GM23338 (cell line): ENCODE measurements at regions not wholly inside any gene's neighbourhood (a gene's known extent, or its start where the extent isn't known, plus 50 kb on each side); places are given as distances from the start of the nearest gene placed in this dataset.

Experiments
- CREB1 ChIP-seq: fragments of 250-450 bp; sonication (Bioruptor Pico); IDR thresholded peaks from 2 replicates; pipeline ENCODE4 v1.5.0; 2020; ENCODE audit warnings: low read depth, mild to moderate bottlenecking, moderate library complexity
- EZH2 ChIP-seq: fragments of 200-600 bp; sonication (generic); IDR thresholded peaks from one replicate; pipeline ENCODE4 v1.8.0; 2017; ENCODE audit warnings: antibody characterized with exemption, mild to moderate bottlenecking, low read depth; ENCODE audit not compliant: unreplicated experiment
- EZH2phosphoT487 ChIP-seq: fragments of 200-600 bp; sonication (generic); IDR thresholded peaks from one replicate; pipeline ENCODE4 v1.8.1; 2018; ENCODE audit warnings: antibody characterized with exemption; ENCODE audit not compliant: unreplicated experiment
- JUNB ChIP-seq: IDR thresholded peaks from one replicate; pipeline ENCODE4 v1.6.1; 2016; ENCODE audit warnings: antibody characterized with exemption; ENCODE audit not compliant: unreplicated experiment
- NANOG ChIP-seq: IDR thresholded peaks from 2 replicates; pipeline ENCODE4 v1.6.1; 2016; ENCODE audit warnings: antibody characterized with exemption, borderline replicate concordance
- POLR2AphosphoS5 ChIP-seq: IDR thresholded peaks from 2 replicates; pipeline ENCODE4 v1.6.1; 2016; ENCODE audit warnings: antibody characterized with exemption, low read depth
- ZNF114 ChIP-seq: fragments of 250-450 bp; sonication (Bioruptor Pico); IDR thresholded peaks from 2 replicates; pipeline ENCODE4 v1.5.0; 2020; ENCODE audit warnings: mild to moderate bottlenecking, moderate library complexity
- ZNF331 ChIP-seq: fragments of 250-450 bp; sonication (Bioruptor Pico); IDR thresholded peaks from 2 replicates; pipeline ENCODE4 v1.5.0; 2020; ENCODE audit warnings: low read depth, mild to moderate bottlenecking, moderate library complexity
- TF ChIP-seq, protein P1 (sequence below), 2 experiments: fragments of 200-600 bp in 1 of 2; sonication (generic) in 1 of 2; conservative IDR thresholded peaks; 2 replicates each; pipeline versions ENCODE4 v1.5.1 to v1.6.1; 2016 to 2017; ENCODE audit warnings: antibody characterized with exemption in 2 of 2, low read depth in 2 of 2, mild to moderate bottlenecking in 2 of 2, moderate library complexity in 1 of 2
- TF ChIP-seq, protein P2 (sequence below): IDR thresholded peaks from one replicate; pipeline ENCODE4 v1.6.1; 2018; ENCODE audit warnings: antibody characterized with exemption; ENCODE audit not compliant: unreplicated experiment
- TF ChIP-seq, protein P3 (sequence below): fragments of 250-450 bp; sonication (Bioruptor Pico); IDR thresholded peaks from 2 replicates; pipeline ENCODE4 v1.5.0; 2020; ENCODE audit warnings: mild to moderate bottlenecking, moderate library complexity
- TF ChIP-seq, protein P4 (sequence below): IDR thresholded peaks from 2 replicates; pipeline ENCODE4 v1.6.1; 2016; ENCODE audit warnings: antibody characterized with exemption

DNA sequence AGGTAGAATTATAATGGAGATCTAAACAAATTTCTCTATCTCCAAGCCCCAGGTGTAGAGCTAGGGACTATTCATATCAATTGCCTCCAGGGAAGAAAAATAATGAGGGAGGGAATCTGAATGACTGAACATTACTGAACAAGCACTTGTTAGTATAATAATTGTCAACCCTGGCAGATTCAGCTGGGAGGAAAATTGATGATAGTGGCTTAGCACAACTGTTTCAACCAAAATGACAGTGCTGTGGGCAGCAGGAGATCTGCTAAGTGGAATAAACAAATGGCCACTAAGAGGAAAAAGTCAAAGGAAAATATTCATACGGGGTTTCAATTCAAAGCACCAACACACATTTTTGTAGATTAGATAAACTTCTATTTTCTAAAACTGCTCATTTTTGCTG lies 294.9 kb upstream of the ZNF385D start:
- TF ChIP-seq, protein P1, sequence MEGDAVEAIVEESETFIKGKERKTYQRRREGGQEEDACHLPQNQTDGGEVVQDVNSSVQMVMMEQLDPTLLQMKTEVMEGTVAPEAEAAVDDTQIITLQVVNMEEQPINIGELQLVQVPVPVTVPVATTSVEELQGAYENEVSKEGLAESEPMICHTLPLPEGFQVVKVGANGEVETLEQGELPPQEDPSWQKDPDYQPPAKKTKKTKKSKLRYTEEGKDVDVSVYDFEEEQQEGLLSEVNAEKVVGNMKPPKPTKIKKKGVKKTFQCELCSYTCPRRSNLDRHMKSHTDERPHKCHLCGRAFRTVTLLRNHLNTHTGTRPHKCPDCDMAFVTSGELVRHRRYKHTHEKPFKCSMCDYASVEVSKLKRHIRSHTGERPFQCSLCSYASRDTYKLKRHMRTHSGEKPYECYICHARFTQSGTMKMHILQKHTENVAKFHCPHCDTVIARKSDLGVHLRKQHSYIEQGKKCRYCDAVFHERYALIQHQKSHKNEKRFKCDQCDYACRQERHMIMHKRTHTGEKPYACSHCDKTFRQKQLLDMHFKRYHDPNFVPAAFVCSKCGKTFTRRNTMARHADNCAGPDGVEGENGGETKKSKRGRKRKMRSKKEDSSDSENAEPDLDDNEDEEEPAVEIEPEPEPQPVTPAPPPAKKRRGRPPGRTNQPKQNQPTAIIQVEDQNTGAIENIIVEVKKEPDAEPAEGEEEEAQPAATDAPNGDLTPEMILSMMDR (conservative IDR thresholded peaks at IDR 0.05; ENCODE audit: low read depth in 2 of 2) = no peak
- TF ChIP-seq CREB1 (CRISPR knock-in tag) = no peak
- TF ChIP-seq EZH2 = no peak
- no peak for TF ChIP-seq EZH2phosphoT487
- TF ChIP-seq POLR2AphosphoS5 = no peak
- TF ChIP-seq, protein P2, sequence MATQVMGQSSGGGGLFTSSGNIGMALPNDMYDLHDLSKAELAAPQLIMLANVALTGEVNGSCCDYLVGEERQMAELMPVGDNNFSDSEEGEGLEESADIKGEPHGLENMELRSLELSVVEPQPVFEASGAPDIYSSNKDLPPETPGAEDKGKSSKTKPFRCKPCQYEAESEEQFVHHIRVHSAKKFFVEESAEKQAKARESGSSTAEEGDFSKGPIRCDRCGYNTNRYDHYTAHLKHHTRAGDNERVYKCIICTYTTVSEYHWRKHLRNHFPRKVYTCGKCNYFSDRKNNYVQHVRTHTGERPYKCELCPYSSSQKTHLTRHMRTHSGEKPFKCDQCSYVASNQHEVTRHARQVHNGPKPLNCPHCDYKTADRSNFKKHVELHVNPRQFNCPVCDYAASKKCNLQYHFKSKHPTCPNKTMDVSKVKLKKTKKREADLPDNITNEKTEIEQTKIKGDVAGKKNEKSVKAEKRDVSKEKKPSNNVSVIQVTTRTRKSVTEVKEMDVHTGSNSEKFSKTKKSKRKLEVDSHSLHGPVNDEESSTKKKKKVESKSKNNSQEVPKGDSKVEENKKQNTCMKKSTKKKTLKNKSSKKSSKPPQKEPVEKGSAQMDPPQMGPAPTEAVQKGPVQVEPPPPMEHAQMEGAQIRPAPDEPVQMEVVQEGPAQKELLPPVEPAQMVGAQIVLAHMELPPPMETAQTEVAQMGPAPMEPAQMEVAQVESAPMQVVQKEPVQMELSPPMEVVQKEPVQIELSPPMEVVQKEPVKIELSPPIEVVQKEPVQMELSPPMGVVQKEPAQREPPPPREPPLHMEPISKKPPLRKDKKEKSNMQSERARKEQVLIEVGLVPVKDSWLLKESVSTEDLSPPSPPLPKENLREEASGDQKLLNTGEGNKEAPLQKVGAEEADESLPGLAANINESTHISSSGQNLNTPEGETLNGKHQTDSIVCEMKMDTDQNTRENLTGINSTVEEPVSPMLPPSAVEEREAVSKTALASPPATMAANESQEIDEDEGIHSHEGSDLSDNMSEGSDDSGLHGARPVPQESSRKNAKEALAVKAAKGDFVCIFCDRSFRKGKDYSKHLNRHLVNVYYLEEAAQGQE = no peak
- TF ChIP-seq ZNF331 (CRISPR knock-in tag) = no peak
- TF ChIP-seq JUNB = no peak
- TF ChIP-seq, protein P3, sequence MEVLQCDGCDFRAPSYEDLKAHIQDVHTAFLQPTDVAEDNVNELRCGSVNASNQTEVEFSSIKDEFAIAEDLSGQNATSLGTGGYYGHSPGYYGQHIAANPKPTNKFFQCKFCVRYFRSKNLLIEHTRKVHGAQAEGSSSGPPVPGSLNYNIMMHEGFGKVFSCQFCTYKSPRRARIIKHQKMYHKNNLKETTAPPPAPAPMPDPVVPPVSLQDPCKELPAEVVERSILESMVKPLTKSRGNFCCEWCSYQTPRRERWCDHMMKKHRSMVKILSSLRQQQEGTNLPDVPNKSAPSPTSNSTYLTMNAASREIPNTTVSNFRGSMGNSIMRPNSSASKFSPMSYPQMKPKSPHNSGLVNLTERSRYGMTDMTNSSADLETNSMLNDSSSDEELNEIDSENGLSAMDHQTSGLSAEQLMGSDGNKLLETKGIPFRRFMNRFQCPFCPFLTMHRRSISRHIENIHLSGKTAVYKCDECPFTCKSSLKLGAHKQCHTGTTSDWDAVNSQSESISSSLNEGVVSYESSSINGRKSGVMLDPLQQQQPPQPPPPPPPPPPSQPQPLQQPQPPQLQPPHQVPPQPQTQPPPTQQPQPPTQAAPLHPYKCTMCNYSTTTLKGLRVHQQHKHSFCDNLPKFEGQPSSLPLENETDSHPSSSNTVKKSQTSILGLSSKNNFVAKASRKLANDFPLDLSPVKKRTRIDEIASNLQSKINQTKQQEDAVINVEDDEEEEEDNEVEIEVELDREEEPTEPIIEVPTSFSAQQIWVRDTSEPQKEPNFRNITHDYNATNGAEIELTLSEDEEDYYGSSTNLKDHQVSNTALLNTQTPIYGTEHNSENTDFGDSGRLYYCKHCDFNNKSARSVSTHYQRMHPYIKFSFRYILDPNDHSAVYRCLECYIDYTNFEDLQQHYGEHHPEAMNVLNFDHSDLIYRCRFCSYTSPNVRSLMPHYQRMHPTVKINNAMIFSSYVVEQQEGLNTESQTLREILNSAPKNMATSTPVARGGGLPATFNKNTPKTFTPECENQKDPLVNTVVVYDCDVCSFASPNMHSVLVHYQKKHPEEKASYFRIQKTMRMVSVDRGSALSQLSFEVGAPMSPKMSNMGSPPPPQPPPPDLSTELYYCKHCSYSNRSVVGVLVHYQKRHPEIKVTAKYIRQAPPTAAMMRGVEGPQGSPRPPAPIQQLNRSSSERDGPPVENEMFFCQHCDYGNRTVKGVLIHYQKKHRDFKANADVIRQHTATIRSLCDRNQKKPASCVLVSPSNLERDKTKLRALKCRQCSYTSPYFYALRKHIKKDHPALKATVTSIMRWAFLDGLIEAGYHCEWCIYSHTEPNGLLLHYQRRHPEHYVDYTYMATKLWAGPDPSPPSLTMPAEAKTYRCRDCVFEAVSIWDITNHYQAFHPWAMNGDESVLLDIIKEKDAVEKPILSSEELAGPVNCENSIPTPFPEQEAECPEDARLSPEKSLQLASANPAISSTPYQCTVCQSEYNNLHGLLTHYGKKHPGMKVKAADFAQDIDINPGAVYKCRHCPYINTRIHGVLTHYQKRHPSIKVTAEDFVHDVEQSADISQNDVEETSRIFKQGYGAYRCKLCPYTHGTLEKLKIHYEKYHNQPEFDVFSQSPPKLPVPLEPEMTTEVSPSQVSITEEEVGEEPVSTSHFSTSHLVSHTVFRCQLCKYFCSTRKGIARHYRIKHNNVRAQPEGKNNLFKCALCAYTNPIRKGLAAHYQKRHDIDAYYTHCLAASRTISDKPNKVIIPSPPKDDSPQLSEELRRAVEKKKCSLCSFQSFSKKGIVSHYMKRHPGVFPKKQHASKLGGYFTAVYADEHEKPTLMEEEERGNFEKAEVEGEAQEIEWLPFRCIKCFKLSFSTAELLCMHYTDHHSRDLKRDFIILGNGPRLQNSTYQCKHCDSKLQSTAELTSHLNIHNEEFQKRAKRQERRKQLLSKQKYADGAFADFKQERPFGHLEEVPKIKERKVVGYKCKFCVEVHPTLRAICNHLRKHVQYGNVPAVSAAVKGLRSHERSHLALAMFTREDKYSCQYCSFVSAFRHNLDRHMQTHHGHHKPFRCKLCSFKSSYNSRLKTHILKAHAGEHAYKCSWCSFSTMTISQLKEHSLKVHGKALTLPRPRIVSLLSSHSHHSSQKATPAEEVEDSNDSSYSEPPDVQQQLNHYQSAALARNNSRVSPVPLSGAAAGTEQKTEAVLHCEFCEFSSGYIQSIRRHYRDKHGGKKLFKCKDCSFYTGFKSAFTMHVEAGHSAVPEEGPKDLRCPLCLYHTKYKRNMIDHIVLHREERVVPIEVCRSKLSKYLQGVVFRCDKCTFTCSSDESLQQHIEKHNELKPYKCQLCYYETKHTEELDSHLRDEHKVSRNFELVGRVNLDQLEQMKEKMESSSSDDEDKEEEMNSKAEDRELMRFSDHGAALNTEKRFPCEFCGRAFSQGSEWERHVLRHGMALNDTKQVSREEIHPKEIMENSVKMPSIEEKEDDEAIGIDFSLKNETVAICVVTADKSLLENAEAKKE (CRISPR knock-in tag) = no peak
- no peak for TF ChIP-seq NANOG
- no peak for TF ChIP-seq ZNF114 (CRISPR knock-in tag)
- TF ChIP-seq, protein P4, sequence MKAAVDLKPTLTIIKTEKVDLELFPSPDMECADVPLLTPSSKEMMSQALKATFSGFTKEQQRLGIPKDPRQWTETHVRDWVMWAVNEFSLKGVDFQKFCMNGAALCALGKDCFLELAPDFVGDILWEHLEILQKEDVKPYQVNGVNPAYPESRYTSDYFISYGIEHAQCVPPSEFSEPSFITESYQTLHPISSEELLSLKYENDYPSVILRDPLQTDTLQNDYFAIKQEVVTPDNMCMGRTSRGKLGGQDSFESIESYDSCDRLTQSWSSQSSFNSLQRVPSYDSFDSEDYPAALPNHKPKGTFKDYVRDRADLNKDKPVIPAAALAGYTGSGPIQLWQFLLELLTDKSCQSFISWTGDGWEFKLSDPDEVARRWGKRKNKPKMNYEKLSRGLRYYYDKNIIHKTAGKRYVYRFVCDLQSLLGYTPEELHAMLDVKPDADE = no peak
